Breast epithelium (tissue), 3 donors: ENCODE measurements at regions not wholly inside any gene's neighbourhood (a gene's known extent, or its start where the extent isn't known, plus 50 kb on each side); places are given as distances from the start of the nearest gene placed in this dataset.

ENCODE experiments used
- POLR2A ChIP-seq: fragments of 450-650 bp; IDR thresholded peaks from one replicate; pipeline ENCODE4 v1.6.1; 2016; ENCODE audit warnings: antibody characterized with exemption, mild to moderate bottlenecking, moderate library complexity
- POLR2AphosphoS5 ChIP-seq, 3 donors: sonication (generic); formaldehyde crosslinking; IDR thresholded peaks; one replicate each; pipeline ENCODE4 v1.6.1; 2017; ENCODE audit warnings: antibody characterized with exemption in 3 of 3

DNA sequence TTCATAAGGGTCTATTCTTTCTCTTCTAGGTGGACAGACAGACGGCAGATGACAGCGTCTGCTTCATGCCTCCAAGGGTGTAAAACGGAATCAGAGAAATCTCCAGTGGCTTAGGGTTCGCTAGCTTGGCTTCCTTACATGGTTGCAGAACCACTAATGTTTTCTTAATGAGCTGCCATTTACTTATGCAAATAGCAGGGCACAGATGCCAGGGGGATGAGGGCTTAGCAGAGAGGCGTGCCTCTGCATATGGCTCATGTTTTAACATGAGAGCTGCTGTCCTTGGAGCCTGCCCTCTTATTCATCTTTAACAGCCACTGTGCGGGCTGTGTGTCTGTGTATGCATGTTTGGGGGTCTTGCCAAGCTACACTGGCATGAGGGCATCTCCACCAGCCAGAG is 119.6 kb downstream of the IER5 start:
- TF ChIP-seq POLR2AphosphoS5 (IDR thresholded peaks at IDR 0.05) = no peak
- TF ChIP-seq POLR2A = no peak
